NCI-H2227 (cell line): ENCODE measurements at regions not wholly inside any gene's neighbourhood (a gene's known extent, or its start where the extent isn't known, plus 50 kb on each side); places are given as distances from the start of the nearest gene placed in this dataset.

Experiments
- DNase-seq: peaks from one replicate; lab custom pipeline; 2025; ENCODE audit not compliant: unreplicated experiment; lab: John Stamatoyannopoulos, UW

GRCh38 chr3:167895684-167896083 lies 160.2 kb downstream of the SERPINI1 start:
- no peak for DNase-seq

DNA sequence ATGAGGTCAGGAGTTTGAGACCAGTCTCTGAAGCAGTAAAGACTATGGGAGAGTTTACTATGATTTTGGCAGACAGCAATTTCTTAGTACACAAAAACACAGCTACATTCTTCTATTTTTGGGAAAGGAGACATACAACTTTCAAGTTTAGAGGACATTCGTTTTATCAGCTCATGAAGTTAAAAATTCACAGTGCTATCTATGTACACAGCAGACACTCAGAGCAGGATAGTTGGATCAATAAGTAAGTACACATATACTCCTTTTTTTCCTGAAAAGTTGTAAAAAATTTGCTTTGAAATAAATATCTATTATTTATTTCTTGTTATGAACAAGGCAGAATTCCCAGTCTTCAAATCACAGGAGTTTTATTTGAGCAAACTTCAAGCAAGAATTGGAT lies 159.7 kb downstream of the SERPINI1 start:
- DNase-seq = no peak

DNA sequence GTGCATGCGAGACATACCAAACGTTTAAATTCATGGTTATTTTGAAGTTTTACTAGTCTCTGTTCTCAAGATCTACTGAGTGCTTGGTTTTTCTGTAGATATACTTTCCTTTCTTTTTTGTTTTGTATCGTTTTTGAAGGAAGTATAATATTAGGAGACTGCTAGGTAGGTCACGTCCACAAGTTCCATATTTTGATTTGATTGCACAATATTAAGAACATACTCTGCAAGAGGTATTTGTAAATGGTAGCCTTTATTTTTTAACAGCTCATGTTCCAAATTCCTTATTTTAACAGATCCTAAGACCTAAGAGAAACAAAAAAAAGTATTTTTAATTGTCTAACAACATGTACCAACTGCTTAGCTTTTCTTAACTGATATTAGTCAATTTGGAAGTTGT lies 156.7 kb downstream of the SERPINI1 start:
- no peak for DNase-seq

- no peak for DNase-seq
Observed at GRCh38 chr3:167887096-167887495, 151.6 kb downstream of the SERPINI1 start.

GRCh38 chr3:167886690-167887089 lies 151.2 kb downstream of the SERPINI1 start:
- DNase-seq = no peak

DNA sequence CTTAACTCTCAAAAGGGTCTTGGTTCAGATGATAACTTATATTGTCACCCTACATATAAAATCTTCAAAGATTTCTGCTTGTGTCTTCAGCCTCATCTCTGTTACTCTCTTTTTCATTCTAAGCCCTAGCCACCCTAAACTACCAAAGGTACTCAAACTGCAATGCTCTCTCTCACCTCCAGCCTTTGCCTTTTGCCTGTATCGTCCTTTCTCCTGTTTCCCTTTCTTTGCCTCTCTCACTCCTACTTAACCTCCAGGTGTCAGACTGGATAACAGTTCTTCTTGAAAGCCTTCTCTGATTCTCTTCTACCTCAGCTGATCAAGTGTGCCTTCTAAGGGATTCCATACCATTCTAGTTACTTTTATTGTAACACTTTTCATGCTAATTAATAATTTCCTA lies 149.8 kb downstream of the SERPINI1 start:
- DNase-seq = no peak

DNA sequence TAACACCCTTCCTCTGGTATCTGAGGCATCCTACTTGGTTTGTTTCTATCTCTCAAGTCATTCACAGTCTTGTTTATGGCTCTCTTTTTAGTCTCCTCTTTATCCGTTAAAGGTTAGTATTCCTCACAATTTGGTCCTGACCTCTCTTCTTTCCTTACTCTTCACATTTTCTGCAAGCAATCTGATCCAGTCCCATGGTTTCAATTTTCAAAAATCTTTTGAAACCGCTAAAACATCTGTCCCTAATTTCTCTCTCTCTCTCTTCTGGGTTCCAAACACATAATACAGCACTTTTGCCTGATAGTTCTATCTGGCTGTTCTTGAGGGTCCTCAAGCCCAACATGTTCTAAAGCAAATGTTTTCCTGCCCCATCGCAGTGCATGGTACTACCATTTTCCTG lies 149.0 kb downstream of the SERPINI1 start:
- DNase-seq = no peak

DNA sequence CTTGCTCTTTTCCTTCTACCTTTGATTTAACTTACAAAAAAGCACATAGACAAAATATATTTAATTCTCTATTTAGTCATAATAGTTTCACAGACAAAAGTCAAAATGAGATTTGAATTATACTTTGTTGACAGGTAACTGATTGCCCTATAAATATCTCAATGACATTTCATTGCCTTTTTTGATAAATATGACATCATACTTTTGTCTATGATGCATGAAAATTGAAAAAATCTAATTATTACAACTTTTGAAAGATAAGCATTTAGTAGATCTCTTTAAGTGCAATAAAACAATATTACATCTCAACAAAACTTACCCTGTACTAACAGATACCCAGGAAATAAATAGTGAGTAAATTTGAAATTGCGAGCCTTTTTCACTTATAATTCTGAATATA lies 147.9 kb downstream of the SERPINI1 start:
- DNase-seq = no peak

DNA sequence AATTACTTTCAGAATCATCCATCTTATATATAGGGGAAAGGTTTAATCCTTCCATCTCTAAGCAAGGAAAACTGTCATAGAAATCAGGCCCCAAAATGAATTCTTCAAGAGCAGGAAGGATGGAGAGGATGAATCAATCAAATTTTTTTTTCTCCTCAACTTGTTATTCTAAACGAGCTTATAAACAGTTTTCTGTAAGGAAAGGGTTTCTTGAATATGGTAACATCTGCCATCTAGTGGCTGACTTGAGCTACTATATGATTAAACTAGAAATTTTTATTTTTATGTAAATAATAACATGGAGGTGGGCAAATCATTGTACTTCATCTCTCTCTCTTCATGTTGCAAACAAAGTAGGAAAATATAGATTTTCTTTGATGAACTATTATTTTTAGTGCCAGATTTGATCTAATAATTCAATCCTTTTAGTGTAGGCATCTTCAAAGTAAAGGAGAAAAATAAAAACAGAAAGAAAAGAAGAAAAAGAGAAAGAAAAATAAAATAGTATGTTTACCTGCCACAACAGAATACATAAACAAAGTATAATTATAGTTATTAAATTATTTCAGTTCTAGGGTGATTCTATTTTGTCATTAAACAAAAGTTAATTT lies 146.6 kb downstream of the SERPINI1 start:
- peak; percentile 38 for DNase-seq

- no peak for DNase-seq
Observed at GRCh38 chr3:167880183-167880582, 144.7 kb downstream of the SERPINI1 start.

- DNase-seq = no peak
Observed at GRCh38 chr3:167876620-167877281, 141.2 kb downstream of the SERPINI1 start.
